ENCODE measurements at regions not wholly inside any gene's neighbourhood (a gene's known extent, or its start where the extent isn't known, plus 50 kb on each side); places are given as distances from the start of the nearest gene placed in this dataset.
"Not testable (repeated sequence)": the region's sequence is repeated elsewhere in the genome, so short reads cannot be mapped to it uniquely, and the experiment has no call there.

- ATAC-seq: no peak
- no peak for DNase-seq
These were observed 173.4 kb upstream of the KITLG start for GRCh38 chr12:88753707-88754106.

- DNase-seq: no peak
- ATAC-seq: no peak
These were observed 172.8 kb upstream of the KITLG start for GRCh38 chr12:88753066-88753465.

DNA sequence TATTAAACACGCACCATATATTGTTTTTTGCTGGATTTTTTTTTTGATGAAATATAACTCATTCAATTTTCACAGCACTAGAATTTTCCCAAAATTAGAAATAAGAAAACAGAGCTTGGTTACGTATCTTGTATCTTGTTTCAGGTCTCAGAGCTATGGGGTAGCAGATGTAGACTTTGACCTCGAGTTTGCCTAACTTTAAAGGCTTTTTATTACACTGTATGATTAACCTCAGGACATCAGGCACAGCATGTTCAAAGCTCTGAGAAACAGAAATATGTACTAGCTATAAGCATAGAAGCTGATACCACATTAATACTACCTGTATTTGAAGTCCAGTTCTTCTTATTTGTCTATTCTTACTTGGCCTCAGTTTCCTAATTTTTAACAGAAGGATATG lies 171.9 kb upstream of the KITLG start:
- no peak for DNase-seq

DNA sequence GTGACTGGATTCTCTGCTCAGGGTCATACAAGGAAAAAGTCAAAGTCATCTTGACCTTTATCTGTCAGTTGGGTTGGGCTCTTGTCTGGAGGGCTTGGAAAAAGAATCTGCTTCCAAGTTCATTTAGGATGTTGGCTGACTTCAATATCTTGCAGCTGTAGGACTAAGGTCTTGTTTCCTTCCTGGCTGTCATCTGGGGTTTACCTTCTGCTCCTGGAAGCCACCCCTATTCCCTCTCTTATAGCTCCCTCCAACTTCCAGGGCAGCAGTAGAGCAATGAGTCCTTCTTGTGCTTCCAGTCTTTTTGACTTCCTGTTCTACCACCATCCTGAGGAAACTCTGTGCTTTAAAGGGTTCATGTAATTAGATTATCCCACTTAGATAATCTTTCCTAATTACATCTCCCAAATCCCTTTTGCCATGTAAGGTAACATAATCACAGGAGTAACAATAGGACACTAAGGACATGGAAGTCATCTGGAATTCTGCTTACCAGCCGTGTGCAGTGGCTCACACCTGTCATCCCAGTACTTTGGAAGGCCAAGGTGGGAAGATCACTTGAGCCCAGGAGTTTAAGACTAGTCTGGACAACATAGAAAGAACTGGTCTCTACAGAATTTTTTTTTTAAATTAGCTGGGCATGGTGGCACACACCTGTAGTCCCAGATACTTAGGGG lies 170.7 kb upstream of the KITLG start:
- DNase-seq (no peak), ATAC-seq (no peak)

More for the DNA sequence above, 171.9 kb upstream of the KITLG start:
- no peak for ATAC-seq

- DNase-seq (no peak), ATAC-seq (no peak)
These were observed 166.1 kb upstream of the KITLG start for GRCh38 chr12:88746386-88746785.

DNA sequence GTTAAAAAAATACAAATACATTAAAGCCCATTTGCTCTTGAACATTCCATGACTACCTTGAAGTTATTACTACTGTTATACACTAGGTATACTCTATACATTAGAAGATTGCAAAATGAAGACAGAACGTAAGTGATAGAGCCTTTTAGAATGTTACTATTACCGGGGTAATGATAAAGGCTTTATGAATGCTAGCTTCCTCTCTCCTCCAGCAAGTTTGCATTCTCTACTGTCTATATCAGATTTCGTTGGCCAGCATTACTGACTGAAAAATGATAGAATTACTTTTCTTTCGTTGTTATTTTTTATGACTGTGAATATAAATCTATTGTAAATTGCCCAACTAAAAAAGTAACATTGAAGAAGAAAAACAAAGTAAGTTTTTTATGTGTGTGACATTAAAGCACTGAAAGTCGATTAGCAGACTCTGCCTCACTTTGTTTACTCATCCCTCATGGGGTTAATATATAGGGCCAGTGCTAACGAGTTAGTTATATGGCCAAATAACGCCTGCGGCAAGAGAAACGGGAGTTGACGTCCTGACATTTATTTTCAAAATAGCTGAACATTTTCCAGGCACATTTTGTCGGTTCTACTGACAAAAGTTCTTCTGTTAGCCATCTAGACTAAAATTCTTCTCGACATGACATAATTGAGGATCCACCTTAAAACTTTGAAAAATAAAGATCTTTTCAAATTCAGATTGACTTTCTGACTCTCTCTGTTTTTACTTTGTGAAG lies 163.8 kb upstream of the KITLG start:
- no peak for DNase-seq
- ATAC-seq: no peak

DNA sequence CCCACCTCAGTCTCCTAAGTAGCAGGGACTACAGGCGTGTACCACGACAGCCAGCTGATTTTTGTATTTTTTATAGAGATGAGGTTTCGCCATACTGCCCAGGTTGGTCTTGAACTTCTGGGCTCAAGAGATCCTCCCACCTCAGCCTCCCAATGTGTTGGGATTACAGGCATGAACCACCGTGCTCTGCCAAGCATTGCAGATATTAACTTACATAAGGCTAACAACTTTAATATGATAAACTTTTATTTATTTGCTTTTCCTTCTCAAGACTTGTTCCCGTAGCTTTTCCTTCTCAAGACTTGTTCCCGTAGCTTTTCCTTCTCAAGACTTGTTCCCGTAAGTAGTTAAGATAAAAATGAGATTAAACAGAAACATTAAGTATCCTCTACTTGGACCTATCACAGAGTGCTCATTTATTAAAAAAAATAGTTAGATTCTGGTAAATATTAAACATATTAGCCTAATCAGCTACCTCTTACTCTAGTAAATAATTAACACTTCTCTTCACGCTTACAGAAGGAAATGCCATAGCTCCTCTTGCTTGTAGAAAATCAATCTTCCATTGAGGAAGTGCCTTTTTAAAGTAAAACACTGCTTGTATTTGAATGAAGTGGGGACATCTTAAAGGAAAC lies 157.7 kb upstream of the KITLG start:
- ATAC-seq: no peak
- no peak for DNase-seq

DNA sequence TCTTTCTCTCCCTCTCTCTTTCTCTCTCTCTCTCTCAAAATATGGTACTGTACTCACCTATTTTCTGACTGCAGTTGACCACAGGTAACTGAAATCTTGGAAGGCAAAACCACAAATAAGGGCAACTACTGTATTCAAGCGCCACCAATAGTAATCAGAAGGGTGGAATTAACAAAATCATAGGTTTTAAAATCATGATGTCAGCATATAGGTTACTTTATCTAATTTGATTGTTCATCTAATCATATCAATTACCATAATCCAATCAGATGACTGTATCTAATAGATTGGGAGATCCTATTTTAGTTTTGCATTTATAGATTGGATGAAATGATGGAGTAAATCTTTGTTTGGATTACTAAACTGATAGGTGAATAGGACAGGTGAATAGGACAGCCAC lies 155.8 kb upstream of the KITLG start:
- no peak for ATAC-seq
- no peak for DNase-seq

- no peak for DNase-seq
- no peak for ATAC-seq
These were observed 152.7 kb upstream of the KITLG start for GRCh38 chr12:88733008-88733407.

GRCh38 chr12:88729196-88729595 lies 148.9 kb upstream of the KITLG start:
- ATAC-seq (no peak), DNase-seq (no peak)

- DNase-seq (no peak), ATAC-seq (no peak)
These were observed 146.8 kb upstream of the KITLG start for GRCh38 chr12:88726806-88727720.

- DNase-seq: no peak
- no peak for ATAC-seq
These were observed 145.4 kb upstream of the KITLG start for GRCh38 chr12:88725592-88726143.

- DNase-seq (no peak), ATAC-seq (no peak)
These were observed 142.9 kb upstream of the KITLG start for GRCh38 chr12:88723219-88723618.

GRCh38 chr12:88720785-88721650 lies 140.7 kb upstream of the KITLG start:
- DNase-seq: no peak
- ATAC-seq: no peak

DNA sequence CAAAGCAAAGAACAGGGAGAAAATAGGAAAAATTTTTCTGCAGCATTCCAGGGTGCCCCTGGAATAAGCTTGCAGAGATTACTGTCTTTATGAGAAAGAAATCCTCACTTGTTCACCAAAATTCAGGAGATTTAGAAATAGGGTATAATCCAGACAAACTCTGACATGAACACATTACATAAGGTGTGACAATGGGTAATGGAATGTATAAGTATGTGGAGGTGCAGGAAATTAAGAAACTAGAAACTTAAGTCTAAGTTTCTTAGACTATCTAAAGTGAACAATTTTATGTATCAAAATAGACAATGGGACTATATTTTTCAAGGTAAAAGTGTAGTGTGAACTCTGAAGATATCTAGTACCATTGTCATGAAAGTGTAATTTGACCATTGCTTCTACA lies 140.0 kb upstream of the KITLG start:
- no peak for ATAC-seq
- DNase-seq: no peak

- DNase-seq (no peak), ATAC-seq (no peak)
These were observed 136.9 kb upstream of the KITLG start for GRCh38 chr12:88717188-88717587.

DNA sequence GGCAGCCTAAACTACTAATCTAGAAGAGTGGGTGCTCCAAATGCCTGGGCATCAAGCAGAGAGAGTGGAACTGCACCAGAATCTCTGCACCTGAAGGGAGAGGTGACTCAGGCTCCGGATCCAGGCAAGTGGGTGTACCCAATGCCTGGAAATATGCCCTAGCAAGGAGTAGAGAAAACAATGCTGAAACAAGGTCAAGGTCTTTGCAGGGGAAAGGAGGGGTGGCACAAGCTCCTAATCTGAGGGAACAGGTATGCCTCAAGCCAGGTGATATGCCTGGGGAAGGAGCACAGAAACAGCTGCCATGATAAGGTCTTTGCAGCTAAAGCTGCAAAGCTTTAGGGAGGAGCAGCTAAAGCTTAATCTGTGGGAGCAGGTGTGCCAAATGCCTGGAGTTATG lies 136.0 kb upstream of the KITLG start:
- ATAC-seq: no peak

DNA sequence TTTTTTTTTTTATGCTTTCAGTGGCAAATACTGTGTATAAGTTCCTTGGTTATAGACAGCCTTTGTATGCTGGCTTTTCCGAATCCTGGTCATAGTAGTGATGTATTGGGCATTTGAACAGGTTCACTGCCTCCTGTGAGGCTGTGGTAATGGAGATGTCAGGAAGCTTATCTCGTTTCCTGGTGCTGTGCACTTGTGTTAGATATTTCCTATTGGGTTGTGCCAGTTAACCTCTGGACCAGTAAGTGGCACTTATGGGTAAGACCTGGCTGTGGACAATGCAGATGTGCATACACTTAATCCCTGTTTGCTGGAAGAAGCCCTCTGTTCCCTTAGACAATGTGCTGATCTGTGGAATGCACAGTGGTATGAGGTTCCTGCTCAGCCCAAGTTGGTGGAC lies 135.4 kb upstream of the KITLG start:
- ATAC-seq: no peak

More for the DNA sequence above, 136.0 kb upstream of the KITLG start:
- no peak for DNase-seq

GRCh38 chr12:88714263-88714882 lies 134.1 kb upstream of the KITLG start:
- not testable (repeated sequence) for DNase-seq, ATAC-seq

More for the DNA sequence above, 135.4 kb upstream of the KITLG start:
- DNase-seq: no peak

DNA sequence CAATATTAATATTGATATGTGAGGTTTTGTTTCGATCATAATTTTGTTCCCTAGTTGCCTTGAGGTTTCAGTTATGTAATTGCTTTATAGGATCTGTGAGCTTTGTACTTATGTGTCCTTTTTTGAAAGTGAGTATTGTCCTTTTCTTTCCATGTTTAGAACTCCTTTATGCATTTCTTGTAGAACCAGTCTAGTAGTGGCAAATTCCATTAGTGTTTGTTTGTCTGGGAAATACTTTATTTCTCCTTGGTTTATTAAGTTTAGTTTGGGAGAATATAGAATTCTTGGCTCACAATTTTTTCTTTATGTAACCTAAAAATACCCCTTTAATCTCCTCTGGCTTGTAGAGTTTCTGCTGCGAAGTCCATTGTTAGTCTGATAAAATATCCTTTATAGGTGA lies 127.5 kb upstream of the KITLG start:
- DNase-seq: no peak
- no peak for ATAC-seq

GRCh38 chr12:88706286-88706685 lies 126.0 kb upstream of the KITLG start:
- DNase-seq (no peak), ATAC-seq (no peak)
